ENCODE measurements at regions not wholly inside any gene's neighbourhood (a gene's known extent, or its start where the extent isn't known, plus 50 kb on each side); places are given as distances from the start of the nearest gene placed in this dataset.

DNA sequence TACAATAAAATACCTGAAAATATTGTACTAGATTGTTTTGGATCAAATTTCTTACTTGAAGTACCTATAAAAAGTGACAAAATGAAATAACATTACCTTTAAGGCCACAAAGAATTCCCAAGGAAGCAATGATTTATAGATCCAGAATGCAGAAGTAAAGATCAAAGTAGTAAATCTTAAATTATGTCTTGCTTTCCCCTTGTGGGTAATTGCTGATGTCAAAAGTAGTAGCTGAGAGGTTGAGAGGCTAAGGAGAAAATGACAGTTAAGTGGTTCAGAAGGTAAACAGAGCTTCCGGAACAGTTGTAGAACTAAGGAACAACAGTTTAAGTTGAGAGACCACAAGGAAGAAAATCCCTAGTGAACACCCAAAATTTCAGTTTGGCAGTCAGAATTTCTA, 358.3 kb downstream of the GABRG1 start:
- Mint-ChIP-seq H3K4me3 (no peak overlapping the region), H3K27me3 (ENCODE audit: insufficient read depth) (no peaks in the 10 kb centered on the region), H3K27ac (no peak overlapping the region), H3K36me3 (ENCODE audit: low read depth) (no peaks in the 10 kb centered on the region), H3K9me3 (no peaks in the 10 kb centered on the region), H3K4me1 (no peaks in the 10 kb centered on the region)
- TF ChIP-seq, protein P1, sequence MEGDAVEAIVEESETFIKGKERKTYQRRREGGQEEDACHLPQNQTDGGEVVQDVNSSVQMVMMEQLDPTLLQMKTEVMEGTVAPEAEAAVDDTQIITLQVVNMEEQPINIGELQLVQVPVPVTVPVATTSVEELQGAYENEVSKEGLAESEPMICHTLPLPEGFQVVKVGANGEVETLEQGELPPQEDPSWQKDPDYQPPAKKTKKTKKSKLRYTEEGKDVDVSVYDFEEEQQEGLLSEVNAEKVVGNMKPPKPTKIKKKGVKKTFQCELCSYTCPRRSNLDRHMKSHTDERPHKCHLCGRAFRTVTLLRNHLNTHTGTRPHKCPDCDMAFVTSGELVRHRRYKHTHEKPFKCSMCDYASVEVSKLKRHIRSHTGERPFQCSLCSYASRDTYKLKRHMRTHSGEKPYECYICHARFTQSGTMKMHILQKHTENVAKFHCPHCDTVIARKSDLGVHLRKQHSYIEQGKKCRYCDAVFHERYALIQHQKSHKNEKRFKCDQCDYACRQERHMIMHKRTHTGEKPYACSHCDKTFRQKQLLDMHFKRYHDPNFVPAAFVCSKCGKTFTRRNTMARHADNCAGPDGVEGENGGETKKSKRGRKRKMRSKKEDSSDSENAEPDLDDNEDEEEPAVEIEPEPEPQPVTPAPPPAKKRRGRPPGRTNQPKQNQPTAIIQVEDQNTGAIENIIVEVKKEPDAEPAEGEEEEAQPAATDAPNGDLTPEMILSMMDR (conservative IDR thresholded peaks at IDR 0.05) = no peak
- WGBS, 2 experiments (ENCODE audit: insufficient coverage in 1 of 2, insufficient read length in 1 of 2) = 89 to 100% methylated on average over 1 of the region's 1 CpG
- no peaks in the 10 kb centered on the region for H3K36me3 ChIP-seq (ENCODE audit: control insufficient read depth, insufficient read depth, low read length)
- H3K9ac ChIP-seq (ENCODE audit: extremely low read depth, low read length, poor library complexity, severe bottlenecking) = no peak overlapping the region
- H3K9me3 ChIP-seq (ENCODE audit: control insufficient read depth, low read length) = no peaks in the 10 kb centered on the region
- H3K4me1 ChIP-seq (ENCODE audit: control insufficient read depth, insufficient read depth, low read length) = no peaks in the 10 kb centered on the region
- H3K4me3 ChIP-seq (ENCODE audit: low read length) = no peak overlapping the region
- no peak overlapping the region for H3K27ac ChIP-seq (ENCODE audit: low read depth, low read length)
- no peak for DNase-seq
- no peaks in the 10 kb centered on the region for H3K27me3 ChIP-seq (ENCODE audit: control insufficient read depth, insufficient read depth, low read length, poor library complexity, severe bottlenecking)

DNA sequence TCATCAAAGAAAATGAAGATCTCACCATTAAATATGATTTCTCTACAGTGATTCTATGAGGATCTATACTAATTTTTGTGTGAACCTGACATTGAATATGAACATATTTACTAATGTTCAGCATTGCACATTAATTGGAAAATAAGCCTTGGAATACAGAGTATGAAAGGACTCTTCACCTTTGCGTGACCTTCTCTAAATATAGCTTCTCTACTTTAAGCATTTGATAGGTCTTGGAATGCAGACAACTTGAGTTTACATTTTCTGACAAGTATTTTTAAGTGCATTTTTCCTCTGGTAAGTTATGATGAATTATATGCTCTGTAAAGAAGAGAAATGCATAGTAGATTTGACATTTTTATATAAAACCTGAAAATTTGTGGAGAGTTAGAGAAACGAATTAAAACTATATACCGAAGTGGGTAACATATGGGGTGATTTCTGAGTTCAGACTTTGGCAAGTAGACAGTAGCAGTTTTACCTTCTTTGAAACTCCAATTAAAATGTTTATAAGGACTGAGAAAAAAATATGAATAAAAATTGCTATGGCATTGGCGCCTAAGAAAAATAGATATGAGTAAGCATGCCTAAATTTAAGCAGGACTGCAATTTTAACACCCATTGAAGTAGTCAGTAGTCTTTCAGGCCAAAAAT, 371.9 kb downstream of the GABRG1 start:
- Histone ChIP-seq H3K4me3 (ENCODE audit: low read length) (no peak overlapping the region), H3K36me3 (ENCODE audit: control insufficient read depth, insufficient read depth, low read length) (no peaks in the 10 kb centered on the region), H3K27me3 (ENCODE audit: control insufficient read depth, insufficient read depth, low read length, poor library complexity, severe bottlenecking) (no peaks in the 10 kb centered on the region), H3K4me1 (ENCODE audit: control insufficient read depth, insufficient read depth, low read length) (no peaks in the 10 kb centered on the region), H3K9ac (ENCODE audit: extremely low read depth, low read length, poor library complexity, severe bottlenecking) (no peak overlapping the region), H3K9me3 (ENCODE audit: control insufficient read depth, low read length) (no peaks in the 10 kb centered on the region), H3K27ac (ENCODE audit: low read depth, low read length) (no peak overlapping the region)
- DNase-seq = no peak
- Mint-ChIP-seq H3K9me3 (no peaks in the 10 kb centered on the region), H3K27me3 (ENCODE audit: insufficient read depth) (peaks cover 3% of the 10 kb centered on the region), H3K4me1 (peaks cover 2% of the 10 kb centered on the region), H3K4me3 (no peak overlapping the region), H3K36me3 (ENCODE audit: low read depth) (no peaks in the 10 kb centered on the region), H3K27ac (no peak overlapping the region)
- WGBS, 2 experiments (ENCODE audit: insufficient coverage in 1 of 2, insufficient read length in 1 of 2) = 62 to 72% methylated on average over 3 to 4 of the region's 4 CpGs
- TF ChIP-seq, protein P1 (conservative IDR thresholded peaks at IDR 0.05) = no peak

DNA sequence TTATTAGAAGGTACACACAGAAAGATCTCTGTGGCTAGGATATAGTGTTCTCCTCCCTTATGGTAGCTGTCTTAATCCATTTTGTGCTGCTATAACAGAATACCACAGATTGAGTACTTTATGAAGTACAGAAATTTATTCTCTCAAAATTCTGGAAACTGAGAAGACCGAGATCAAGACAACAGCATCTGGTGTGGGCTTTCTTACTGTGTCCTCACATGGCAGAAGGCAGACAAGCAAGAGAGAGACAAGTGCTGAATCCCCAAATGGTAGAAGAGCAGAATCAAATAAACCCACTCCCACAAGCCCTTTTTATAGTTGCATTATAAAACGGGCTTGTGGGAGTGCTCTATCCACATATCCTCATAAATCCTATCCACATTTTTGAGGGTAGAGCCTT, 373.1 kb downstream of the GABRG1 start:
- Mint-ChIP-seq H3K36me3 (ENCODE audit: low read depth) (no peaks in the 10 kb centered on the region), H3K27me3 (ENCODE audit: insufficient read depth) (peaks cover 3% of the 10 kb centered on the region), H3K4me3 (no peak overlapping the region), H3K27ac (no peak overlapping the region), H3K4me1 (peaks cover 2% of the 10 kb centered on the region), H3K9me3 (no peaks in the 10 kb centered on the region)
- WGBS, 2 experiments (ENCODE audit: insufficient coverage in 1 of 2, insufficient read length in 1 of 2) = 73% methylated on average over 2 of the region's 2 CpGs; no CpG with 5 or more reads in 1 of the 2 experiments
- Histone ChIP-seq H3K9ac (ENCODE audit: extremely low read depth, low read length, poor library complexity, severe bottlenecking) (no peak overlapping the region), H3K4me1 (ENCODE audit: control insufficient read depth, insufficient read depth, low read length) (no peaks in the 10 kb centered on the region), H3K9me3 (ENCODE audit: control insufficient read depth, low read length) (no peaks in the 10 kb centered on the region), H3K27ac (ENCODE audit: low read depth, low read length) (no peak overlapping the region), H3K27me3 (ENCODE audit: control insufficient read depth, insufficient read depth, low read length, poor library complexity, severe bottlenecking) (no peaks in the 10 kb centered on the region), H3K4me3 (ENCODE audit: low read length) (no peak overlapping the region), H3K36me3 (ENCODE audit: control insufficient read depth, insufficient read depth, low read length) (no peaks in the 10 kb centered on the region)
- no peak for DNase-seq
- TF ChIP-seq, protein P1 (conservative IDR thresholded peaks at IDR 0.05) = no peak

All from endodermal cell (in vitro differentiated cells).